RWPE2 (cell line): ENCODE measurements at regions not wholly inside any gene's neighbourhood (a gene's known extent, or its start where the extent isn't known, plus 50 kb on each side); places are given as distances from the start of the nearest gene placed in this dataset.
"Not testable (repeated sequence)": the region's sequence is repeated elsewhere in the genome, so short reads cannot be mapped to it uniquely, and the experiment has no call there.

Experiments used
- ATAC-seq: fragments of 200-7000 bp; cut with Tn5 transposase; 3 replicates; pipeline ENCODE4 v1.9.1; 2021; ENCODE audit warnings: low read depth
- DNase-seq: peaks from one replicate; pipeline ENCODE4 v3.0.0-alpha.2; 2020; ENCODE audit warnings: low spot score
- H3K27ac ChIP-seq: fragments of 450-650 bp; 2 replicates; pipeline ENCODE4 v1.5.1; 2017; ENCODE audit warnings: mild to moderate bottlenecking; ENCODE audit not compliant: poor library complexity, severe bottlenecking
- H3K27me3 ChIP-seq: fragments of 250-450 bp; sonication (Bioruptor Pico); 2 replicates; pipeline ENCODE4 v1.5.1; 2021; ENCODE audit warnings: mild to moderate bottlenecking, moderate library complexity; ENCODE audit not compliant: insufficient read depth, poor library complexity, severe bottlenecking
- H3K36me3 ChIP-seq: fragments of 250-450 bp; sonication (Bioruptor Pico); 2 replicates; pipeline ENCODE4 v1.5.1; 2020; ENCODE audit warnings: low read depth, mild to moderate bottlenecking, moderate library complexity
- H3K4me1 ChIP-seq: fragments of 250-450 bp; sonication (Bioruptor Pico); 2 replicates; pipeline ENCODE4 v1.5.1; 2021; ENCODE audit warnings: mild to moderate bottlenecking, moderate library complexity; ENCODE audit not compliant: insufficient read depth, poor library complexity, severe bottlenecking
- H3K4me3 ChIP-seq: fragments of 250-450 bp; sonication (Bioruptor Pico); 2 replicates; pipeline ENCODE4 v1.5.1; 2021; ENCODE audit warnings: mild to moderate bottlenecking, moderate library complexity; ENCODE audit not compliant: severe bottlenecking
- H3K9me3 ChIP-seq: fragments of 250-450 bp; sonication (Bioruptor Pico); 2 replicates; pipeline ENCODE4 v1.5.1; 2021; ENCODE audit warnings: mild to moderate bottlenecking, moderate library complexity; ENCODE audit not compliant: severe bottlenecking
- TF ChIP-seq, protein P1 (sequence below): fragments of 450-650 bp; IDR thresholded peaks from one replicate; pipeline ENCODE4 v1.5.1; 2017; ENCODE audit warnings: mild to moderate bottlenecking, moderate library complexity; ENCODE audit not compliant: poor library complexity, severe bottlenecking

DNA sequence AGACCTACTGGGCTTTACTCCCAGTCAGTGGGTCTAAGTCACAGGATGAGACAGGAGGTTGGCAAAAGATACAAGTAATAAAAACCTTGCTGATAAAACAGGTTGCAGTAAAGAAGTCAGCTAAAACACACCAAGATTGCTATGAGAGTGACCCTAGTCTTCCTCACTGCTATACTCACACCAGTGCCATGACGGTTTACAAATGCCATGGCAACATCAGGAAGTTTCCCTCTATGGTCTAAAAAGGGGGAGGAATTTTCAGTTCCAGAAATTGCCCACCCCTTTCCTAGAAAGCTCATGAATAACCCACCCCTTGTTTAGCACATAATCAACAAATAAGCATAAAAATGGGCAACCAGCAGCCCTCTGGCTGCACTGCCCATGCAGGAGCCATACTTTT lies 966.7 kb upstream of the ROBO1 start:
- H3K36me3 ChIP-seq = no peaks in the 10 kb centered on the region
- TF ChIP-seq, protein P1, sequence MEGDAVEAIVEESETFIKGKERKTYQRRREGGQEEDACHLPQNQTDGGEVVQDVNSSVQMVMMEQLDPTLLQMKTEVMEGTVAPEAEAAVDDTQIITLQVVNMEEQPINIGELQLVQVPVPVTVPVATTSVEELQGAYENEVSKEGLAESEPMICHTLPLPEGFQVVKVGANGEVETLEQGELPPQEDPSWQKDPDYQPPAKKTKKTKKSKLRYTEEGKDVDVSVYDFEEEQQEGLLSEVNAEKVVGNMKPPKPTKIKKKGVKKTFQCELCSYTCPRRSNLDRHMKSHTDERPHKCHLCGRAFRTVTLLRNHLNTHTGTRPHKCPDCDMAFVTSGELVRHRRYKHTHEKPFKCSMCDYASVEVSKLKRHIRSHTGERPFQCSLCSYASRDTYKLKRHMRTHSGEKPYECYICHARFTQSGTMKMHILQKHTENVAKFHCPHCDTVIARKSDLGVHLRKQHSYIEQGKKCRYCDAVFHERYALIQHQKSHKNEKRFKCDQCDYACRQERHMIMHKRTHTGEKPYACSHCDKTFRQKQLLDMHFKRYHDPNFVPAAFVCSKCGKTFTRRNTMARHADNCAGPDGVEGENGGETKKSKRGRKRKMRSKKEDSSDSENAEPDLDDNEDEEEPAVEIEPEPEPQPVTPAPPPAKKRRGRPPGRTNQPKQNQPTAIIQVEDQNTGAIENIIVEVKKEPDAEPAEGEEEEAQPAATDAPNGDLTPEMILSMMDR = no peak
- ATAC-seq (no peak), DNase-seq (no peak)
- no peak overlapping the region for H3K27ac ChIP-seq
- no peaks in the 10 kb centered on the region for H3K4me1 ChIP-seq
- H3K9me3 ChIP-seq = no peaks in the 10 kb centered on the region
- H3K27me3 ChIP-seq = no peaks in the 10 kb centered on the region
- no peak overlapping the region for H3K4me3 ChIP-seq

DNA sequence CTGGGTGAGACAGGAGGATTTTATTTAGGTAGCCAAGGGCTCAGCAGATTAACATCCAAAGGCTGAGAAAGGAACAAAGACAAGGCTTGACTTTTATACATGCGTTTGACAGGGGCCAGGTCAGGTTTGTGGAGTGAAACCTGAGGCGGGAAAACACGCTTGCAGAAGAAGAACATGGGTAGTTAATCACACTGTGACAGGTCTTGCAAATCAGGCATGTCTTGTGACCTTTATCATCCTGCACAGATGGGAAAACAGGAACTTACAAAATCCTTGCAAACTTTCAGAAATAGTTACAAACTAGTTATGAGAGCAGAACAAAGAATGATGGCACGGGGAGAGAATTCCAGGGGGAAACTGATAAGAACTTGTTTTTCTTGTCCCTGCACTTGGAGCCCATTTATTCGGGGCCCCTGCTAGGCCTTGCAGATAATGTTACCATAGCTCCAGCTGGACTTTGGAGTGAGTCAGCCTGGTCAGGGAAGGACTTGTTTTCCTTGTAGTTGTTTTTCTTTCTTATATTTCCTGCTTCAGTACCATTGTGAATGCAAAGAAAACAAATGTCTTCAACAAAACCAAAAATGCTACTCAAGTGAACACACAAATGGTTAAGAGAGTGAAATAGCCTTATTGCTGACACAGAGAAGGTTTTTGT lies 965.9 kb upstream of the ROBO1 start:
- H3K27ac ChIP-seq = no peak overlapping the region
- TF ChIP-seq, protein P1 = no peak
- H3K4me3 ChIP-seq = no peak overlapping the region
- H3K27me3 ChIP-seq = no peaks in the 10 kb centered on the region
- H3K4me1 ChIP-seq = no peaks in the 10 kb centered on the region
- ATAC-seq = 0 out of 3 replicates have a peak, but pooled peaks have one; percentile 33
- no peaks in the 10 kb centered on the region for H3K9me3 ChIP-seq
- no peaks in the 10 kb centered on the region for H3K36me3 ChIP-seq
- no peak for DNase-seq

DNA sequence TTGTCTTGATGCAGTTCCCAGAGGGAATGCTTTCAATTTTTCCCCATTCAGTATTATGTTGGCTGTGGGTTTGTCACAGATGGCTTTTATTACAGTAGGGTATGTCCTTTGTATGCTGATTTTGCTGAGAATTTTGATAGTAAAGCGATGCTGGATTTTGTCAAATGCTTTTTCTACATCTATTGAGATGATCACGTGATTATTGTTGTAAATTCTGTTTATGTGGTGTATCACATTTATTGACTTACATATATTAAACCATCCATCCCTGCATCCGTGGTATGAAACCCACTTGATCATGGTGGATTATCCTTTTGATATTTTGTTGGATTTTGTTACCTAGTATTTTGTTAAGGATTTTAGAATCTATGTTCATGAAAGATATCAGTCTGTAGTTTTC lies 959.8 kb upstream of the ROBO1 start:
- not testable (repeated sequence) for DNase-seq, H3K27ac ChIP-seq

DNA sequence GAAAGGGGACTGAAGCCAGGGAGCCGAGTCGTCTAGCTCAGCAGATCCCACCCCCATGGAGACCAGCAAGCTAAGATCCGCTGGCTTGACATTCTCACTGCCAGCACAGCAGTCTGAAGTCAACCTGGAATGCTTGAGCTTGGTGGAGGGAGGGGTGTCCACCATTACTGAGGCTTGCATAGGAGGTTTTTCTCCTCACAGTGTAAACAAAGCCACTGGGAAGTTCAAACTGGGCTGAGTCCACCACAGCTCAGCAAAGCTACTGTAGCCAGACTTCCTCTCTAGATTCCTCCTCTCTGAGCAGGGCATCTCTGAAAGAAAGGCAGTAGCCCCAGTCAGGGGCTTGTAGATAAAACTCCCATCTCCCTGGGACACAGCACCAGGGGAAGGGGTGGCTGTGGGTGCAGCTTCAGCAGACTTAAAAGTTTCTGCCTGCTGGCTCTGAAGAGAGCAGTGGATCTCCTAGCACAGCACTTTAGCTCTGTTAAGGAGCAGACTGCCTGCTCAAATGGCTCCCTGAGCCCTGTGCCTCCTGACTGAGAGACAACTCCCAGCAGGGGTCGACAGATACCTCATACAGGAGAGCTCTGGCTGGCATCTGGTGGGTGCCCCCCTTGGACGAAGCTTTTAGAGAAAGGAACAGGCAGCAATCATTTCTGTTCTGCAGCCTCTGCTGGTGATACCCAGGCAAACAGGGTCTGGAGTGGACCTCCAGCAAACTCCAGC lies 942.0 kb upstream of the ROBO1 start:
- H3K27me3 ChIP-seq, H3K9me3 ChIP-seq, ATAC-seq, H3K27ac ChIP-seq, DNase-seq, H3K36me3 ChIP-seq, H3K4me1 ChIP-seq, H3K4me3 ChIP-seq: not testable (repeated sequence)

More for the DNA sequence above, 959.8 kb upstream of the ROBO1 start:
- not testable (repeated sequence) for H3K27me3 ChIP-seq, H3K36me3 ChIP-seq, H3K4me3 ChIP-seq, ATAC-seq, H3K9me3 ChIP-seq, H3K4me1 ChIP-seq

DNA sequence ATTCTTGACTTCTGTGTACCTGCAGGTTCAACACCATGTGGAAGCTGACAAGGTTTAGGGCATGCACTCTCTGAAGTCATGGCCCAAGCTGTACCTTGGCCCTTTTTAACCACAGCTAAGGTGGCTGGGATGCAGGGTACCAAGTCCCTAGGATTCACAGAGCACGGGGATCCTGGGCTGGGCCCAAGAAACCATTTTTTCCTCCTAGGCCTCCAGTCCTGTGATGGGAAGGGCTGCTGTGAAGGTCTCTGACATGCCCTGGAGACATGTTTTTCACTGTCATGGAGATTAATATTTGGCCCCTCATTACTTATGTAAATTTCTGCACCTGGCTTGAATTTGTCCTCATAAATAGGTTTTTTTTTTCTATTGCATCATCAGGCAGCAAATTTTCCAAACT lies 937.5 kb upstream of the ROBO1 start:
- no peak overlapping the region for H3K4me3 ChIP-seq
- TF ChIP-seq, protein P1 = no peak
- no peak overlapping the region for H3K27ac ChIP-seq
- no peaks in the 10 kb centered on the region for H3K9me3 ChIP-seq
- no peaks in the 10 kb centered on the region for H3K36me3 ChIP-seq
- no peaks in the 10 kb centered on the region for H3K4me1 ChIP-seq
- ATAC-seq = no peak
- no peaks in the 10 kb centered on the region for H3K27me3 ChIP-seq
- no peak for DNase-seq

DNA sequence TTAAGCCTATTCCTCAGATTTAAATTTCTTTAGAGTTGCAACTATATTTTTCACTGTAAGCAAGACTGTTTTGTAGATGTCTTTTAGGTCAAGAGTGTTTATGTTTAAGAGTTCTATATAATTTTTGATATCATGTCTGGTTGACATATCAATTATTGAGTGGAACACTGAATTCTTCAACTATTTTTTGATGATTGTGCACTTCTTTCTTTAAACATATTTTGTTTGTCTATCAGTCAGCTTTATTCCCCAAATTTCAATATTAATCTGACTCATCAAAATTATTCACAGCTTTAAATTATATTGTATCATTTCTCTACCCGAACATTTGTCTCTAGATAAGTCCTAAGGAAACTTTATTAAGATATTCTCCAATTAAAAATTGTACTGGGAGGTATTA lies 933.6 kb upstream of the ROBO1 start:
- no peak for DNase-seq
- Histone ChIP-seq H3K27me3 (no peaks in the 10 kb centered on the region), H3K27ac (no peak overlapping the region), H3K4me1 (peaks cover 4% of the 10 kb centered on the region), H3K36me3 (no peaks in the 10 kb centered on the region), H3K9me3 (no peaks in the 10 kb centered on the region), H3K4me3 (no peak overlapping the region)
- no peak for ATAC-seq
- TF ChIP-seq, protein P1 = no peak
